Neutrophil (primary cell): ENCODE measurements at regions not wholly inside any gene's neighbourhood (a gene's known extent, or its start where the extent isn't known, plus 50 kb on each side); places are given as distances from the start of the nearest gene placed in this dataset.

Experiments used
- H3K27ac ChIP-seq: fragments of 200-600 bp; sonication (generic); 2 replicates; pipeline ENCODE4 v1.5.1; 2016; ENCODE audit warnings: mild to moderate bottlenecking, moderate library complexity
- H3K27me3 ChIP-seq: fragments of 200-600 bp; sonication (generic); 2 replicates; pipeline ENCODE4 v1.6.0; 2016; ENCODE audit warnings: mild to moderate bottlenecking
- H3K36me3 ChIP-seq: fragments of 200-600 bp; sonication (generic); 2 replicates; pipeline ENCODE4 v1.5.1; 2017
- H3K4me1 ChIP-seq, 2 experiments: fragments of 200-600 bp in 1 of 2; sonication (generic) in 1 of 2; 1 replicate in 1 of 2; 2 replicates in 1 of 2; pipeline versions ENCODE4 v1.5.1 to v1.6.1; 2013 to 2016; ENCODE audit warnings: low read depth in 1 of 2, low read length in 1 of 2, mild to moderate bottlenecking in 1 of 2, moderate library complexity in 1 of 2; ENCODE audit not compliant: control insufficient read depth in 1 of 2, insufficient read depth in 1 of 2
- H3K4me3 ChIP-seq, 2 experiments: fragments of 200-600 bp in 1 of 2; sonication (generic) in 1 of 2; 1 replicate in 1 of 2; 2 replicates in 1 of 2; pipeline ENCODE4 v1.5.1; 2013 to 2016; ENCODE audit warnings: low read depth in 1 of 2, low read length in 1 of 2, mild to moderate bottlenecking in 1 of 2, moderate library complexity in 1 of 2
- H3K9me3 ChIP-seq: fragments of 200-600 bp; sonication (generic); 2 replicates; pipeline ENCODE4 v1.5.1; 2016
- CTCF ChIP-seq: fragments of 200-600 bp; sonication (generic); IDR thresholded peaks from 2 replicates; pipeline ENCODE4 v1.5.1; 2016; ENCODE audit warnings: antibody characterized with exemption

DNA sequence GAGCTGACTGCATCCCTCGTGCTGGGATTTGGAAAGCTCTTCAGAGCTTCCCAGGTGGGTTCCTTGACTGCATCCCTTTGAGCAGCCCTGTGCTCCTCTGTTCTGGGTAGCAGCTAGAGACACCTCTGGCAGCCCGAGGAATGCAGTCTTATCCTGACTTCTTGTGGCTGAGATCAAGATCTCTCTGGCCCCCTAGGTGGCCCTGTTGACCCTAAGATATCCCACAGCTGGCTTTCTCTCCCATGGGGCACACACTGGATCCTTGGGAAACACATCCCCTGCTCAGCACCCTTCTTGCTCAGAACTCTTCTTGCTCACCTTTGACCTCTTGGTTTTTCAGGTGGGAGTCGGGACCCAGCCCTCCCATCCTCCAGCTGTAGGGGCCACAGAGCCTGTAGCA lies 237.2 kb downstream of the TSN start:
- H3K4me3 ChIP-seq, result no peak overlapping the region
- no peak for TF ChIP-seq CTCF

DNA sequence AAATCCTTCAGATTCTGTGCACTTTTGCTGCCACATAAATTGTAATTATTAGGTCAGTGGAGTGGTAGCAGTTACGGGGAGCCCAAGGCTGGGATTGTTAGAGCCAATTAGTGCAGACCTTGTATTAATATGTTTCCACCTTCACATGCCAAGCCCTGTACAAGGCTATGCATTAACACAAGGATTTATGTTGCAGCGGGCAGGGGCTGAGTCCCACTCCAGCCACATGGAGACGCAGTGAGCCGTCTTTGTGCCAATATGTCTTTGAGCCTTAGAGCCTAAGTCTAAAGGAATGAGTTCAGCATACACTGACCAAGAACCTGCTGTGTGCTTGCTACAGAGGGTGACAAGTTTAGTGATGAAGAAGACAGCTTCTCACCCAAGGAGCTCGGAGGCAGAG lies 238.2 kb downstream of the TSN start:
- H3K4me3 ChIP-seq, result no peak overlapping the region
- no peaks in the 10 kb centered on the region for H3K27me3 ChIP-seq
- H3K4me1 ChIP-seq, result no peaks in the 10 kb centered on the region
- TF ChIP-seq CTCF, result no peak
- H3K36me3 ChIP-seq, result no peaks in the 10 kb centered on the region
- H3K27ac ChIP-seq, result no peak overlapping the region
- H3K9me3 ChIP-seq, result no peaks in the 10 kb centered on the region

More for the DNA sequence above, 237.2 kb downstream of the TSN start:
- no peaks in the 10 kb centered on the region for H3K27me3 ChIP-seq
- H3K9me3 ChIP-seq, result no peaks in the 10 kb centered on the region
- H3K27ac ChIP-seq, result no peak overlapping the region
- H3K4me1 ChIP-seq, result no peaks in the 10 kb centered on the region
- no peaks in the 10 kb centered on the region for H3K36me3 ChIP-seq

DNA sequence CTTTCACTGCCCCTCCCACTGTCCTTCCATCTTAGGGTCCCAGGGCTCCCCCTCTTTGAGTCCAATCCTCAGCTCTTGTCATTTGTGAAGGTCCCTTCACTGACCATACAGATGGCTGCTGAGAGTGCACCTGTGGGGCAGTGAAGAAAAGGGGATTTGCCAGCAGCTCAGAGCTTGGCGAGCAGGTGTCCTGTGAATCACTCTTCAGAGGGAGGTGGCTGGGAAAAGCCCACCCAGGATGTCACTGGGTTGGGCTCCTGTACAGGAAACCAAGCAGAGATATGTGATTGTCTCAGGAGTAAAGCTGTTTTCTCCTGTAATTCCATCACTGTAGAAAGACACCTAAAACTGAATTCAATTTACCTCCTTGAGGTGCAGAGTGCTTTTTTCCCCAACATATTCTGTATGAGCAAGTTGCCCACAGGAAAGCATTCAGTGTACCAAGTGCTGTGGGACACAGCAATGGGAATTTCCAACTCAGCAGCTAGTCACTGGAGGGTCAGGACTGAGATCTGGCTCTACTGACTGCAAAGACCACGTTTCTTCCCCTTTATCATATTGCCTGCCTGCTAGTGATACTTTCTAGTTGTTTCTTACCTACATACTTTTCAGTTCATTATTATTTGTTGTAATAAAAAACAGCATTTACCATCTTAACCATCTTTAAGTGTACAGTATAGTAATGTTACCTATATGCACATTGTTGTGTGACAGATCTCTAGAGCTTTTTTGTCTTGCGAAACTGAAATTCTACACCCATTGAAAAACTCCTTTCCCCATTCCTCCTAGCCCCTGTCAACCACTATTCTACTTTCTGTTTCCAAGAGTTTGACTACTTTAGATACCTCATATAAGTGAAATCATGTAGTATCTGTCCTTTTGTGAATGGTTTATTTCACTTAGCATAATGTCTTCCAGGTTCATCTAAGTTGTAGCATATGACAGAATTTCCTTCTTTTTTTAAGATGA lies 239.1 kb downstream of the TSN start:
- Histone ChIP-seq H3K36me3 (no peaks in the 10 kb centered on the region), H3K27me3 (no peaks in the 10 kb centered on the region), H3K4me3 (no peak overlapping the region), H3K4me1 (no peaks in the 10 kb centered on the region), H3K9me3 (no peaks in the 10 kb centered on the region), H3K27ac (no peak overlapping the region)
- TF ChIP-seq CTCF, result no peak

GRCh38 chr2:121998751-121999150 lies 243.3 kb downstream of the TSN start:
- H3K27me3 ChIP-seq, result no peaks in the 10 kb centered on the region
- no peak overlapping the region for H3K27ac ChIP-seq
- no peak overlapping the region for H3K4me3 ChIP-seq
- no peaks in the 10 kb centered on the region for H3K9me3 ChIP-seq
- no peaks in the 10 kb centered on the region for H3K36me3 ChIP-seq
- no peak for TF ChIP-seq CTCF
- H3K4me1 ChIP-seq, result no peaks in the 10 kb centered on the region

DNA sequence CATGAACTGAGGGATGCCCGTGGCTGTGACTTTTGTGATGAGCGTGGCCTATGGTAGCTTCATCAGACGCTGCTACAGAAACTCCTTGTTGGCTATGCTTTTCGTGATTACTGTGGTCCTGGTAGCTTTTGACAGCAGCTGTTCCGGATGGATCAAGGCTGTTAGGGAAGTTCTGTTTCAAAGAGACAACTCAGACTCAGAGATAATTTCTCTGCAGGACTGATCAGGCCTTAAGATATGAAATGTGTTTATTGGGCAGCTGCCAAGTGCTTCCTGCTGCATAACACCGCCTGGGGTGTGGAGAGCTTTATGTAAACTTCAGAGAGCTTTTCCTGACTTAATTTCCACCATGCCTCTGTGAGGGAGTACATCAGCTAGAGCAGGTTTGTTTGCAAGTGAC lies 243.8 kb downstream of the TSN start:
- no peaks in the 10 kb centered on the region for H3K9me3 ChIP-seq
- no peaks in the 10 kb centered on the region for H3K27me3 ChIP-seq
- H3K4me1 ChIP-seq, result no peaks in the 10 kb centered on the region
- TF ChIP-seq CTCF, result no peak
- H3K27ac ChIP-seq, result no peak overlapping the region
- no peak overlapping the region for H3K4me3 ChIP-seq
- no peaks in the 10 kb centered on the region for H3K36me3 ChIP-seq
